ENCODE measurements at regions not wholly inside any gene's neighbourhood (a gene's known extent, or its start where the extent isn't known, plus 50 kb on each side); places are given as distances from the start of the nearest gene placed in this dataset.

DNA sequence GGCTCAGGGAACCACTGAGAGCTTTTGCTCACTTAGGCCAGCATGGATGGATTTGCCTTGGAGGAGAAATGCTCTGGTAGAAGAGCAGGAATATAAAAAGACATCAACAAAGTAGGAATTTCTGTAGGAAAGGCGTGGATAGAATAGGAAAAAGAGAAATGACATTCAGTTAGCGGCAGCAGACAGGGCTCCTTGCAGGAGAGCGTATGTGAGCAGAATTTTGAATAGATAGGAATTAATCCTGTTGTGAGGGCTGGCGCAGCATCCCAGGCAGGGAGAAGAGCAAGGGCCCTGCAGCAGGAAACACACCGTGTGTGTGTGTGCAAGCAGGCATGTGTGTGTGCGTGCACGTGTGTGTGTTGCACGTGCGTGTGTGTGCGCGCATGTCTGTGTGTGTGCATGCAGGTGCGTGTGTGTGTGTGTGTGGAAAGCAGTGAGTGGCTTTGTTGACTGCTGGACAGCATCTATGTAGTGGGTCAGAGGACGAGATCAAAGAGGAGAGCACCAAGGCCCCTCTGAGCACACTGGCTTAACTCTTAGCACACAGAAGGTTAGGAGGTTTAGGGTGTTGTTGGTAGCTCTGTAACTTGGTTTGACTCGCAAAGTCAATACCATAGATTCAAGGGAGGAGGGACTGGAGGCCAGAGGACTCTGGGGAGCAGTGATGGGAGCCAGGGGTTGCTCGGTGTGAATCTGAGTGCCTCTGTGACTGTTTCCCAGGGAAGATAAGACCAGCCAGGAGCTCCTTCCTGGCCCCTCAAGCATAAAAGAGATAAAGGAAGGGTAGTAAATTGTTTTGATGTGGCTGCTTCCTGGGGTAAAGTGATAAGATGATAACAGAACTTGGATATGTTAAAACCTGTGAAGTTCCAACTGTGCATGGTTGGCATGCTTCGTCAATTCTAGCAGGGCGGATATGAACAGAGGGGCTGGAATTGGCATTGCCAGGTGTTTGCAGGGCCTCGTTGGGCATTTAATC lies 639.5 kb downstream of the NR2F2 start:
- no TSS peak for BruUV-seq (replicated peaks)

DNA sequence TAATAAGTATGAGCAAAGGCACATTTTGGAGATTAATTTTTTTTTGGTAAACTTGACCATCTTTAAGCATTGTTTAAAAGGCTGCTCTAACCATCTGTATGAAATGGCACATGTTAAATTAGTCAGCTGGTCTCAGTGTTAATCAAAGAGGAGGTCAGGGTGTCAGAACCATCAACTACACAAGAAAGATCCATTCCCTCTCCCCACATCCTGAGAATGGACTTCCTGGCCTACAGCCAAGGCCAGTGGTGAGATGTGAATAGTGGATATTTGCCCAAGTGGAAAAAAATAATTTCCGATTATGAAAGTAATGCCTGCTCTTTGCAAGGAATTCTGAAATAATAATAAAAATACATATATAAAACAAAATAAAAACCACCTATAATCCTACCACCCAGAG lies 641.7 kb downstream of the NR2F2 start:
- Histone ChIP-seq H4K20me1 (replicated peaks; ENCODE audit: control insufficient read depth, insufficient read depth, low read length) (no peaks in the 10 kb centered on the region), H3K79me2 (ENCODE audit: control insufficient read depth, insufficient read depth, low read length) (no peaks in the 10 kb centered on the region), H3K4me1 (replicated peaks in 1 of 2; ENCODE audit: control insufficient read depth in 2 of 2, insufficient read depth in 2 of 2, low read length in 2 of 2) (no peaks in the 10 kb centered on the region), H3K4me3 (no peak overlapping the region), H3K27ac (ENCODE audit: extremely low read depth, low read depth, low read length) (no peak overlapping the region), H3K9ac (ENCODE audit: insufficient read depth in 1 of 2, low read depth in 2 of 2, low read length in 2 of 2) (no peak overlapping the region), H3K27me3 (ENCODE audit: control insufficient read depth in 2 of 2, insufficient read depth in 2 of 2, low read length in 2 of 2) (no peaks in the 10 kb centered on the region), H3K36me3 (ENCODE audit: control insufficient read depth, insufficient read depth, low read length) (no peaks in the 10 kb centered on the region), H2AFZ (ENCODE audit: low read depth, low read length) (no peak overlapping the region), H3K9me1 (ENCODE audit: control insufficient read depth, insufficient read depth, low read length) (no peaks in the 10 kb centered on the region), H3K9me3 (replicated peaks; ENCODE audit: control insufficient read depth, insufficient read depth, low read depth, low read length) (no peaks in the 10 kb centered on the region), H3K4me2 (ENCODE audit: insufficient read depth, low read length) (no peak overlapping the region)
- TF ChIP-seq NFIC (IDR thresholded peaks at IDR 0.05), result 0 out of 2 replicates have a peak, but pooled peaks have one; percentile 15
- TF ChIP-seq TARDBP (IDR thresholded peaks at IDR 0.05), result no peak
- no peak for TF ChIP-seq DIDO1 (tag; IDR thresholded peaks at IDR 0.05; ENCODE audit: low read depth)
- ATAC-seq (no peak), DNase-seq (ENCODE audit: extremely low read depth in 1 of 4, low spot score in 3 of 4) (no peak), FAIRE-seq (no peak)
- ChIA-PET CTCF (ENCODE audit: low intra/inter-chr PET ratio) (no interaction called here), POLR2A (no interaction called here)
- in situ Hi-C loops (cut with MboI), result no loop called here
- intact Hi-C loops (cut with micrococcal nuclease), result no loop called here
- 6% methylated on average over 1 of the region's 1 CpG for WGBS (ENCODE audit: insufficient coverage, low coverage, missing lambda C conversion rate)
- no TSS peak for BruUV-seq (replicated peaks)

More for the DNA sequence above, 639.5 kb downstream of the NR2F2 start:
- H3K4me1 ChIP-seq (replicated peaks in 1 of 2; ENCODE audit: control insufficient read depth in 2 of 2, insufficient read depth in 2 of 2, low read length in 2 of 2), result no peaks in the 10 kb centered on the region
- H3K36me3 ChIP-seq (ENCODE audit: control insufficient read depth, insufficient read depth, low read length), result no peaks in the 10 kb centered on the region
- no peak overlapping the region for H3K4me3 ChIP-seq
- no peak overlapping the region for H3K27ac ChIP-seq (ENCODE audit: extremely low read depth, low read depth, low read length)
- H3K4me2 ChIP-seq (ENCODE audit: insufficient read depth, low read length), result no peak overlapping the region
- no peak overlapping the region for H3K9ac ChIP-seq (ENCODE audit: insufficient read depth in 1 of 2, low read depth in 2 of 2, low read length in 2 of 2)
- no peaks in the 10 kb centered on the region for H3K27me3 ChIP-seq (ENCODE audit: control insufficient read depth in 2 of 2, insufficient read depth in 2 of 2, low read length in 2 of 2)
- ATAC-seq (no peak), FAIRE-seq (no peak), DNase-seq (ENCODE audit: extremely low read depth in 1 of 4, low spot score in 3 of 4) (no peak)
- no peaks in the 10 kb centered on the region for H3K79me2 ChIP-seq (ENCODE audit: control insufficient read depth, insufficient read depth, low read length)
- H2AFZ ChIP-seq (ENCODE audit: low read depth, low read length), result no peak overlapping the region
- no peaks in the 10 kb centered on the region for H3K9me3 ChIP-seq (replicated peaks; ENCODE audit: control insufficient read depth, insufficient read depth, low read depth, low read length)
- no peaks in the 10 kb centered on the region for H4K20me1 ChIP-seq (replicated peaks; ENCODE audit: control insufficient read depth, insufficient read depth, low read length)
- TF ChIP-seq KDM2B (CRISPR knock-in tag; IDR thresholded peaks at IDR 0.05) (no peak), CBFA2T3 (IDR thresholded peaks at IDR 0.05) (peak; percentile 10; the same call in 1 of the 2 replicates)
- TF ChIP-seq, protein P1, sequence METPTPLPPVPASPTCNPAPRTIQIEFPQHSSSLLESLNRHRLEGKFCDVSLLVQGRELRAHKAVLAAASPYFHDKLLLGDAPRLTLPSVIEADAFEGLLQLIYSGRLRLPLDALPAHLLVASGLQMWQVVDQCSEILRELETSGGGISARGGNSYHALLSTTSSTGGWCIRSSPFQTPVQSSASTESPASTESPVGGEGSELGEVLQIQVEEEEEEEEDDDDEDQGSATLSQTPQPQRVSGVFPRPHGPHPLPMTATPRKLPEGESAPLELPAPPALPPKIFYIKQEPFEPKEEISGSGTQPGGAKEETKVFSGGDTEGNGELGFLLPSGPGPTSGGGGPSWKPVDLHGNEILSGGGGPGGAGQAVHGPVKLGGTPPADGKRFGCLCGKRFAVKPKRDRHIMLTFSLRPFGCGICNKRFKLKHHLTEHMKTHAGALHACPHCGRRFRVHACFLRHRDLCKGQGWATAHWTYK (CRISPR knock-in tag; IDR thresholded peaks at IDR 0.05), result no peak
- POLR2A ChIA-PET, result interaction anchor here (0.6 kb wide), 1 partner anchor 791 kb away, joined by 3 read pairs; no protein-coding TSS in a partner anchor
- no peaks in the 10 kb centered on the region for H3K9me1 ChIP-seq (ENCODE audit: control insufficient read depth, insufficient read depth, low read length)
- in situ Hi-C loops (cut with MboI) (no loop called here), intact Hi-C loops (cut with micrococcal nuclease) (no loop called here)
- 2% methylated on average over 18 of the region's 18 CpGs for WGBS (ENCODE audit: insufficient coverage, low coverage, missing lambda C conversion rate)
- CTCF ChIA-PET (ENCODE audit: low intra/inter-chr PET ratio), result no interaction called here

All from K562 (cell line).